ENCODE measurements at regions not wholly inside any gene's neighbourhood (a gene's known extent, or its start where the extent isn't known, plus 50 kb on each side); places are given as distances from the start of the nearest gene placed in this dataset.

- no peak for TF ChIP-seq CTCF (IDR thresholded peaks at IDR 0.05)
- no peak overlapping the region for H3K27ac ChIP-seq
- H3K4me3 ChIP-seq: no peak overlapping the region
- no peak for ATAC-seq
- H3K36me3 ChIP-seq: no peaks in the 10 kb centered on the region
- H3K9me3 ChIP-seq: no peaks in the 10 kb centered on the region
- no peak for DNase-seq
- H3K27me3 ChIP-seq: no peaks in the 10 kb centered on the region
- intact Hi-C loops (cut with DNase I): no loop called here
- H3K4me1 ChIP-seq: no peaks in the 10 kb centered on the region
These were observed 153.3 kb upstream of the CLEC14A start for GRCh38 chr14:38409071-38409705.

GRCh38 chr14:38405851-38406635 is 150.2 kb upstream of the CLEC14A start:
- TF ChIP-seq CTCF (IDR thresholded peaks at IDR 0.05): no peak
- Histone ChIP-seq H3K27ac (no peak overlapping the region), H3K4me3 (no peak overlapping the region), H3K36me3 (no peaks in the 10 kb centered on the region), H3K27me3 (no peaks in the 10 kb centered on the region), H3K9me3 (no peaks in the 10 kb centered on the region), H3K4me1 (no peaks in the 10 kb centered on the region)
- intact Hi-C loops (cut with DNase I): no loop called here
- ATAC-seq (no peak), DNase-seq (no peak)

- H3K4me3 ChIP-seq: no peak overlapping the region
- no peaks in the 10 kb centered on the region for H3K4me1 ChIP-seq
- H3K27ac ChIP-seq: no peak overlapping the region
- H3K27me3 ChIP-seq: no peaks in the 10 kb centered on the region
- no peak for DNase-seq
- no peak for ATAC-seq
- H3K9me3 ChIP-seq: no peaks in the 10 kb centered on the region
- no peak for TF ChIP-seq CTCF (IDR thresholded peaks at IDR 0.05)
- H3K36me3 ChIP-seq: no peaks in the 10 kb centered on the region
- intact Hi-C loops (cut with DNase I): no loop called here
These were observed 148.7 kb upstream of the CLEC14A start for GRCh38 chr14:38404616-38405015.

DNA sequence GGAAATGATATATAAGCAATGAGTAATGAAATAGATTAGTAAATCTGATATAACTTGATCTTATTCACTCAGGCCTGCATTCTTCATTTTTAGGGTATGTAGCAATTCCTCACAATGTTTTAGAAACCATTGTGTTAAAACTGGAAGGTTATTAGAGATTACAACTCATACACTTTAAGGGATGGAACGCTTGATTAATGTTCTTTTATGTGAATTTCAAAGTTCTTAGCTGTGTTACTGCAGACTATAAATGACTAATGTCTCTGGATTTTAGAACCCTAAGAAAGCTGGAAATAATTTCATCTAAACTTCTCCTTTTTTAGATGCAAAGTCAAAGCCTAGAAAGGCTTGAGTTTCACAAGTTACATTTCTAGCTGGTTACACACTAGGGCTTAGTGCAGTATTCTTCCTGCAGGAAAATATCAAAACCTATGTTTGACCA is 148.2 kb upstream of the CLEC14A start:
- no peak for ATAC-seq
- H3K9me3 ChIP-seq: no peaks in the 10 kb centered on the region
- TF ChIP-seq CTCF (IDR thresholded peaks at IDR 0.05): no peak
- intact Hi-C loops (cut with DNase I): no loop called here
- no peak for DNase-seq
- H3K4me1 ChIP-seq: no peaks in the 10 kb centered on the region
- no peak overlapping the region for H3K4me3 ChIP-seq
- H3K27me3 ChIP-seq: no peaks in the 10 kb centered on the region
- no peak overlapping the region for H3K27ac ChIP-seq
- no peaks in the 10 kb centered on the region for H3K36me3 ChIP-seq

GRCh38 chr14:38400751-38401150 is 144.9 kb upstream of the CLEC14A start:
- Histone ChIP-seq H3K36me3 (no peaks in the 10 kb centered on the region), H3K27ac (no peak overlapping the region), H3K27me3 (no peaks in the 10 kb centered on the region), H3K9me3 (no peaks in the 10 kb centered on the region), H3K4me1 (no peaks in the 10 kb centered on the region), H3K4me3 (no peak overlapping the region)
- DNase-seq (no peak), ATAC-seq (no peak)
- intact Hi-C loops (cut with DNase I): no loop called here
- no peak for TF ChIP-seq CTCF (IDR thresholded peaks at IDR 0.05)
